Prostate gland (tissue), 2 donors: ENCODE measurements at regions not wholly inside any gene's neighbourhood (a gene's known extent, or its start where the extent isn't known, plus 50 kb on each side); places are given as distances from the start of the nearest gene placed in this dataset.

Experiments used
- DNase-seq: peaks from one replicate; pipeline ENCODE4 v3.0.0-alpha.2; 2019; ENCODE audit warnings: low spot score
- H3K27ac ChIP-seq, 2 donors: fragments of 200-600 bp; sonication (generic); 2 replicates each; pipeline ENCODE4 v1.5.1; 2017 to 2019
- H3K27me3 ChIP-seq: fragments of 200-600 bp; sonication (generic); replicated peaks from 2 replicates; pipeline ENCODE4 v1.5.1; 2019; ENCODE audit not compliant: insufficient read depth
- H3K36me3 ChIP-seq, 2 donors: fragments of 200-600 bp; sonication (generic); 1 replicate in 1 of 2; 2 replicates in 1 of 2; pipeline versions ENCODE4 v1.5.1 to v1.8.1; 2017 to 2019
- H3K4me1 ChIP-seq: fragments of 200-600 bp; sonication (generic); replicated peaks from 2 replicates; pipeline ENCODE4 v1.5.1; 2019
- H3K4me3 ChIP-seq, 2 donors: fragments of 200-600 bp; sonication (generic); 2 replicates each; pipeline ENCODE4 v1.5.1; 2017 to 2019
- H3K9me3 ChIP-seq: fragments of 200-600 bp; sonication (generic); 2 replicates; pipeline ENCODE4 v1.5.1; 2017
- POLR2A ChIP-seq: fragments of 450-650 bp; IDR thresholded peaks from one replicate; pipeline ENCODE4 v1.6.1; 2016; ENCODE audit warnings: antibody characterized with exemption, mild to moderate bottlenecking
- POLR2AphosphoS5 ChIP-seq: sonication (generic); formaldehyde crosslinking; IDR thresholded peaks from one replicate; pipeline ENCODE4 v1.6.1; 2017; ENCODE audit warnings: antibody characterized with exemption
- WGBS: methylation state at CpG from one replicate; pipeline ENCODE4 v1.1.5; 2018; 5-methylcytosine and 5-hydroxymethylcytosine counted together
- intact Hi-C: fragments of 100-400 bp; cut with DNase I; formaldehyde crosslinking; loops from one replicate; pipeline ENCODE4 v1.14.2; 2022
- TF ChIP-seq, protein P1 (sequence below), 4 experiments: fragments of 200-600 bp in 2 of 4; fragments of 450-650 bp in 2 of 4; sonication (generic) in 2 of 4; IDR thresholded peaks; 1 replicate in 3 of 4; 2 replicates in 1 of 4; pipeline ENCODE4 v1.5.1; 2016 to 2019; ENCODE audit warnings: antibody characterized with exemption in 4 of 4, mild to moderate bottlenecking in 2 of 4, moderate library complexity in 2 of 4

- intact Hi-C loops, result no loop called here
- no peaks in the 10 kb centered on the region for H3K9me3 ChIP-seq
- no peaks in the 10 kb centered on the region for H3K4me1 ChIP-seq
- no peaks in the 10 kb centered on the region for H3K27me3 ChIP-seq
- H3K36me3 ChIP-seq, result no peaks in the 10 kb centered on the region
- TF ChIP-seq, protein P1, sequence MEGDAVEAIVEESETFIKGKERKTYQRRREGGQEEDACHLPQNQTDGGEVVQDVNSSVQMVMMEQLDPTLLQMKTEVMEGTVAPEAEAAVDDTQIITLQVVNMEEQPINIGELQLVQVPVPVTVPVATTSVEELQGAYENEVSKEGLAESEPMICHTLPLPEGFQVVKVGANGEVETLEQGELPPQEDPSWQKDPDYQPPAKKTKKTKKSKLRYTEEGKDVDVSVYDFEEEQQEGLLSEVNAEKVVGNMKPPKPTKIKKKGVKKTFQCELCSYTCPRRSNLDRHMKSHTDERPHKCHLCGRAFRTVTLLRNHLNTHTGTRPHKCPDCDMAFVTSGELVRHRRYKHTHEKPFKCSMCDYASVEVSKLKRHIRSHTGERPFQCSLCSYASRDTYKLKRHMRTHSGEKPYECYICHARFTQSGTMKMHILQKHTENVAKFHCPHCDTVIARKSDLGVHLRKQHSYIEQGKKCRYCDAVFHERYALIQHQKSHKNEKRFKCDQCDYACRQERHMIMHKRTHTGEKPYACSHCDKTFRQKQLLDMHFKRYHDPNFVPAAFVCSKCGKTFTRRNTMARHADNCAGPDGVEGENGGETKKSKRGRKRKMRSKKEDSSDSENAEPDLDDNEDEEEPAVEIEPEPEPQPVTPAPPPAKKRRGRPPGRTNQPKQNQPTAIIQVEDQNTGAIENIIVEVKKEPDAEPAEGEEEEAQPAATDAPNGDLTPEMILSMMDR (IDR thresholded peaks at IDR 0.05), result no peak
- TF ChIP-seq POLR2AphosphoS5 (no peak), POLR2A (no peak)
- whole genome bisulfite sequencing, result 100% methylated on average over 3 of the region's 3 CpGs
- DNase-seq, result no peak
- H3K27ac ChIP-seq, result no peak overlapping the region
- no peak overlapping the region for H3K4me3 ChIP-seq
Measured at GRCh38 chr9:2502210-2502609, 119.4 kb upstream of the VLDLR start.

DNA sequence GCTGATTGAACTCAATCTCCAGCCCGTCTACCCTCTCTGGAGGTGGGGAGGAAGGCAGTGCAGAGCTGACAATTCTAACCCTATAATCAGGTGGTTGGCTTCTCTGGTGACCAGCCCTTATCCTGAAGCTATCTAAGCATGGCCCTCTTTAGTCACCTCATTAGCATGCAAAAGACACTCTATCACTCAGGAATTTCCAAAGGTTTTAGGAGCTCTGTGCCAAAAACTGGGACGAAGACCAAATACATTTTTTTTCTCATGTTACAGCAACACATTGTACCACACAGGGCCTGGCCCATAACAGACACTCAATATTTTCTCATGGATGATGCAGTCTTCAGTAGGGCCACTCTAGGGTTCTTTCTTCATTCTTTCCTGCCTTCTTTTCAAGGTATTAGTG lies 118.8 kb upstream of the VLDLR start:
- no peak overlapping the region for H3K4me3 ChIP-seq
- no peaks in the 10 kb centered on the region for H3K36me3 ChIP-seq
- intact Hi-C loops, result no loop called here
- no peak overlapping the region for H3K27ac ChIP-seq
- WGBS, result 74% methylated on average over 2 of the region's 2 CpGs
- no peaks in the 10 kb centered on the region for H3K4me1 ChIP-seq
- H3K27me3 ChIP-seq, result no peaks in the 10 kb centered on the region
- no peak for DNase-seq
- TF ChIP-seq, protein P1 (IDR thresholded peaks at IDR 0.05), result no peak
- TF ChIP-seq POLR2A (no peak), POLR2AphosphoS5 (no peak)
- H3K9me3 ChIP-seq, result no peaks in the 10 kb centered on the region

DNA sequence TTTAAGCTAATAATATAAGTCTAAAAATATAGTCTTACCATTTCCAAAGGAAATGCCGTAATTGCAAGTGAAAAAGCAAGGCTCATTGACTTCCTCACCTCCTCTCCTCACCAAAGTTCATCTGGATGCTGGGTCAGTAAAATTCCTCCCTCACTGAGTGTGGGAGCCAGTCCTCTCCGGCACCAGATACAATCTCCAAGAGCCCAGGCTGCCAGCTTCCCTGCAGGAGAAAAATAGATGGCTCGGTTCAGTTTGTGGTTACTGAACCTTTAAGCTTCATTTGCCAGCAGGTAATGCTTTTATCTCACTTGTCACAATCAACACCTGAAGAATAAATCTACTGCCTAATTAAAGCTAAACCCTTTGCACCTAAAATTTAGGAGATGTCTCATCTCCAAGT lies 115.3 kb upstream of the VLDLR start:
- H3K27me3 ChIP-seq, result no peaks in the 10 kb centered on the region
- H3K36me3 ChIP-seq, result no peaks in the 10 kb centered on the region
- TF ChIP-seq, protein P1 (IDR thresholded peaks at IDR 0.05), result no peak
- intact Hi-C loops, result no loop called here
- no peaks in the 10 kb centered on the region for H3K9me3 ChIP-seq
- DNase-seq, result no peak
- H3K4me1 ChIP-seq, result no peaks in the 10 kb centered on the region
- no peak overlapping the region for H3K4me3 ChIP-seq
- 57% methylated on average over 3 of the region's 3 CpGs for WGBS
- no peak overlapping the region for H3K27ac ChIP-seq

- no peak for DNase-seq
- Histone ChIP-seq H3K9me3 (no peaks in the 10 kb centered on the region), H3K27me3 (no peaks in the 10 kb centered on the region), H3K36me3 (no peaks in the 10 kb centered on the region), H3K4me3 (no peak overlapping the region), H3K4me1 (no peaks in the 10 kb centered on the region), H3K27ac (no peak overlapping the region)
- 95% methylated on average over 6 of the region's 6 CpGs for WGBS
- intact Hi-C loops, result no loop called here
- TF ChIP-seq POLR2AphosphoS5 (no peak), POLR2A (no peak)
- TF ChIP-seq, protein P1 (IDR thresholded peaks at IDR 0.05), result no peak
Measured at GRCh38 chr9:2523591-2523990, 98.0 kb upstream of the VLDLR start.

- intact Hi-C loops, result no loop called here
- Histone ChIP-seq H3K27me3 (no peaks in the 10 kb centered on the region), H3K4me3 (no peak overlapping the region), H3K36me3 (no peaks in the 10 kb centered on the region), H3K4me1 (no peaks in the 10 kb centered on the region), H3K9me3 (no peaks in the 10 kb centered on the region), H3K27ac (no peak overlapping the region)
- WGBS, result 61% methylated on average over 3 of the region's 3 CpGs
- TF ChIP-seq POLR2AphosphoS5 (no peak), POLR2A (no peak)
- TF ChIP-seq, protein P1 (IDR thresholded peaks at IDR 0.05), result no peak
- no peak for DNase-seq
Measured at GRCh38 chr9:2524601-2525000, 97.0 kb upstream of the VLDLR start.
